ENCODE measurements at regions not wholly inside any gene's neighbourhood (a gene's known extent, or its start where the extent isn't known, plus 50 kb on each side); places are given as distances from the start of the nearest gene placed in this dataset.

DNA sequence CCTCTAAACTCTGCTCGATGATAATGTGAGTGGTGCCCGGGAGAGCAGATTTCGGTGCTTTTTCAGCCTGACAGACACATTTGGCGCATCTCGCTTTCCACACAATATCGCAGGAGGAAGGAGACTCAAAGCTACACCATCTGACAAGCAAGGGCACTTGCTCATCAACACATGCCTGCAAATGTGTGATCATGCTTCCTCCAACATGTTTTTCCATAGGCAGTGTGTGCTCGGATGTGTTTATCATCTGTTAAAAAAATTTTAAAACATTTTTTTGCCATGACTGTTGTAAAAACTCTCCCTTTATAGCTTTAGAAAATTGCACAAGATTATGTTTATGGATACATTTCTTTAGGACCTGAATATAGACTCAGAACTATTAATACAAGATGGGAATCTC is 170.3 kb upstream of the PUDP start:
- H3K4me3 ChIP-seq (ENCODE audit: low read depth, low read length) = no peak overlapping the region
- DNase-seq (ENCODE audit: low read depth) = no peak
- no peak for TF ChIP-seq CTCF (IDR thresholded peaks at IDR 0.05; ENCODE audit: low read depth, low read length, missing control alignments)
- in situ Hi-C loops (cut with HindIII; ENCODE audit: low sequenced_read_pairs) = no loop called here

- in situ Hi-C loops (cut with HindIII; ENCODE audit: low sequenced_read_pairs) = no loop called here
- no peak overlapping the region for H3K4me3 ChIP-seq (ENCODE audit: low read depth, low read length)
- no peak for TF ChIP-seq CTCF (IDR thresholded peaks at IDR 0.05; ENCODE audit: low read depth, low read length, missing control alignments)
- no peak for DNase-seq (ENCODE audit: low read depth)
Measured at GRCh38 chrX:7316887-7317286, 168.9 kb upstream of the PUDP start.

DNA sequence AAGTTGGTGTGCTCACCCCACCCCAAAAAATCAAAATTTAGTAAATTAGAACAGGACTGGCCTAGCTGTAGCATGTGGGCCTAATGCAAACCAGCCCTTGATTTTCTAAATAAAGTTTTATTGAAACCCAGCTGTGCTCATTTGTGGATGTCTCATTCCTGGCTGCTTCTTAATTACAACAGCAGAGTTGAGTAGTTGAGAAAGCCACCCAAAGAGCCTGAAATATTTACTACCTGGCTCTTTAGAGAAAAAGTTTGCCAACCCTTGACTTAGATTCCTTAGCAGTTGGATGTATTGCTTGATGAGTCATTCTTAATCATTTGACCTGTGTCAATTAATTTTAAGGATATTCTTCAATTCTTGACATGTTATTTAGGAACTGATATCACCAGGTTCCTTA is 168.3 kb upstream of the PUDP start:
- no peak overlapping the region for H3K4me3 ChIP-seq (ENCODE audit: low read depth, low read length)
- in situ Hi-C loops (cut with HindIII; ENCODE audit: low sequenced_read_pairs) = no loop called here
- TF ChIP-seq CTCF (IDR thresholded peaks at IDR 0.05; ENCODE audit: low read depth, low read length, missing control alignments) = no peak
- no peak for DNase-seq (ENCODE audit: low read depth)

- in situ Hi-C loops (cut with HindIII; ENCODE audit: low sequenced_read_pairs) = no loop called here
- no peak overlapping the region for H3K4me3 ChIP-seq (ENCODE audit: low read depth, low read length)
- no peak for TF ChIP-seq CTCF (IDR thresholded peaks at IDR 0.05; ENCODE audit: low read depth, low read length, missing control alignments)
- DNase-seq (ENCODE audit: low read depth) = no peak
Measured at GRCh38 chrX:7314425-7314824, 166.5 kb upstream of the PUDP start.

DNA sequence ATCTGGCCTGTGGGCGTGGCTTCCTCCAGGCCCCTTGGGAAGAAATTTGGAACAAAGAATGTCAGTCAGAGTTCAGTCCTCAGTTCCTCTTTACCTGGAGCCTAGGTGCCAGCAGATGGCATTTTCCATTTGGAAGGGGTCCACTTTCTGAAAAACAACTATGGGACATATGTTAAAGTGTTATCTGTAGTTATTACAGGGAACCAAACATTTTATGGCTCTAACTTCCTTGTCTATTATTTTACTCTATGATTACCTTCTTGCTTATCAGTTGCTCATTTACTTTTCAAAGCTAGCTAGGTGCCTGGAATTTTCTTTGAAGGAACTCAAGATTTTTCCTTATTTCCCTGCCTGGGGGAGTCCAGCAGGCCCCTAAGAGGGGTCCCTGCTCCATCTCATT is 159.8 kb upstream of the PUDP start:
- DNase-seq (ENCODE audit: low read depth) = no peak
- H3K4me3 ChIP-seq (ENCODE audit: low read depth, low read length) = no peak overlapping the region
- in situ Hi-C loops (cut with HindIII; ENCODE audit: low sequenced_read_pairs) = no loop called here
- TF ChIP-seq CTCF (IDR thresholded peaks at IDR 0.05; ENCODE audit: low read depth, low read length, missing control alignments) = no peak

DNA sequence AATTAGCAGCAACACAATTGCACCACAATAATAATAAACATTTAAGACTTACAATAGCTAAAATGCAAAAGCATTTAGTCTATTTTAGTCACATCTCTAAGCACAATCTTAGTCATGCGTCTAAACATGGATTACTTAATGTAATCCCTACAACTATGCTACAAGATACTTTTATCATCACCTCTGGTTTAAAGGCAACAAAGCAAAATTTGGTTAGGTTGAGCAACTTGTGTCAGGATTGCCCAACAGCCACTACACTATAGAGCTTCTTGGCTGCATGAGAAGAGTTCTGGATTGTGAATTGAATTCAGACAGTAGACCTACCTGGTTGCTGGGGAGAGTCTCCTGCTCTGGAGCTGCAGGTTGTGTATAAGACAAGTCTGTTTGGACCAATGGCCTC is 146.5 kb upstream of the PUDP start:
- no peak for TF ChIP-seq CTCF (IDR thresholded peaks at IDR 0.05; ENCODE audit: low read depth, low read length, missing control alignments)
- no peak overlapping the region for H3K4me3 ChIP-seq (ENCODE audit: low read depth, low read length)
- no peak for DNase-seq (ENCODE audit: low read depth)
- in situ Hi-C loops (cut with HindIII; ENCODE audit: low sequenced_read_pairs) = no loop called here
